IMR-90 (cell line): ENCODE measurements at regions not wholly inside any gene's neighbourhood (a gene's known extent, or its start where the extent isn't known, plus 50 kb on each side); places are given as distances from the start of the nearest gene placed in this dataset.

ENCODE experiments used
- MAFK ChIP-seq: IDR thresholded peaks from 2 replicates; pipeline ENCODE4 v1.6.1; 2012; ENCODE audit warnings: low read depth, low read length, improper control_type of control experiment
- MAZ ChIP-seq: IDR thresholded peaks from 2 replicates; pipeline ENCODE4 v1.6.1; 2012; ENCODE audit warnings: low read depth, mild to moderate bottlenecking, low read length, improper control_type of control experiment, moderate library complexity, borderline replicate concordance
- MXI1 ChIP-seq: IDR thresholded peaks from 2 replicates; pipeline ENCODE4 v1.6.1; 2012; ENCODE audit warnings: low read depth, mild to moderate bottlenecking, low read length, moderate library complexity, borderline replicate concordance
- RCOR1 ChIP-seq: IDR thresholded peaks from 2 replicates; pipeline ENCODE4 v1.6.1; 2012; ENCODE audit warnings: mild to moderate bottlenecking, low read length, improper control_type of control experiment; ENCODE audit not compliant: insufficient replicate concordance
- TF ChIP-seq, protein P1 (sequence below): conservative IDR thresholded peaks from 2 replicates; pipeline ENCODE4 v1.5.1; 2012; ENCODE audit warnings: mild to moderate bottlenecking, low read depth, low read length, improper control_type of control experiment

DNA sequence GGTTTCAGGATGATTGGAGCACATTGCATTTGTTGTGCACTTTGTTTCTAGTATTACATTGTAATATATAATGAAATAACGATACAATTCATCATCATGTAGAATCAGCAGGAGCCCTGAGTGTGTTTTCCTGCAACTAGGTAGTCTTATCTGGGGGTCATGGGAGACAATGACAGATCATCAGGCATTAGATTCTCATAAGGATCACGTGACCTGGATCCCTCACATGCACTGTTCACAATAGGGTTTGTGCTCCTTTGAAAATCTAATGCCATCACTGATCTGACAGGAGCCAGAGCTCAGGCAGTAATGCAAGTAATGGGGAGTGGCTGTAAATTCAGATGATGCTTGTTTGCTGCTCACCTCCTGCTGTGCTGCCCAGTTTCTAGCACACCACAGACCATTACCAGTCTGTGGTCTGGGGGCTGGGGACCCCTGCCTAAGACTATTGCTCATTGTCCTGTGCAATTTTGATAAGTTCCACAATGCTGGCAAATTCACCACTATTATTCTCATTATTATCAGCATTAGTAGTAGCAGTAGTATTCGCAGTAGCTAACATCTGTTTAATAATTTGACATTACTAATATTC, 428.7 kb upstream of the TNP1 start (continued):
- TF ChIP-seq, protein P1, sequence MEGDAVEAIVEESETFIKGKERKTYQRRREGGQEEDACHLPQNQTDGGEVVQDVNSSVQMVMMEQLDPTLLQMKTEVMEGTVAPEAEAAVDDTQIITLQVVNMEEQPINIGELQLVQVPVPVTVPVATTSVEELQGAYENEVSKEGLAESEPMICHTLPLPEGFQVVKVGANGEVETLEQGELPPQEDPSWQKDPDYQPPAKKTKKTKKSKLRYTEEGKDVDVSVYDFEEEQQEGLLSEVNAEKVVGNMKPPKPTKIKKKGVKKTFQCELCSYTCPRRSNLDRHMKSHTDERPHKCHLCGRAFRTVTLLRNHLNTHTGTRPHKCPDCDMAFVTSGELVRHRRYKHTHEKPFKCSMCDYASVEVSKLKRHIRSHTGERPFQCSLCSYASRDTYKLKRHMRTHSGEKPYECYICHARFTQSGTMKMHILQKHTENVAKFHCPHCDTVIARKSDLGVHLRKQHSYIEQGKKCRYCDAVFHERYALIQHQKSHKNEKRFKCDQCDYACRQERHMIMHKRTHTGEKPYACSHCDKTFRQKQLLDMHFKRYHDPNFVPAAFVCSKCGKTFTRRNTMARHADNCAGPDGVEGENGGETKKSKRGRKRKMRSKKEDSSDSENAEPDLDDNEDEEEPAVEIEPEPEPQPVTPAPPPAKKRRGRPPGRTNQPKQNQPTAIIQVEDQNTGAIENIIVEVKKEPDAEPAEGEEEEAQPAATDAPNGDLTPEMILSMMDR = no peak
- TF ChIP-seq MAZ = no peak
- TF ChIP-seq MXI1 = no peak
- no peak for TF ChIP-seq MAFK
- TF ChIP-seq RCOR1 = no peak
